ENCODE measurements at regions not wholly inside any gene's neighbourhood (a gene's known extent, or its start where the extent isn't known, plus 50 kb on each side); places are given as distances from the start of the nearest gene placed in this dataset.

- Histone ChIP-seq H3K36me3 (ENCODE audit: control insufficient read depth in 4 of 4, insufficient read depth in 3 of 4, low read depth in 1 of 4, low read length in 3 of 4) (no peaks in the 10 kb centered on the region), H3K27ac (ENCODE audit: low read depth in 1 of 2, low read length in 2 of 2) (no peak overlapping the region)
- DNase-seq (ENCODE audit: low spot score) = no peak
Observed at GRCh38 chr1:29460694-29461093, 224.4 kb downstream of the PTPRU start.

More at GRCh38 chr1:29460694-29461093, 224.4 kb downstream of the PTPRU start:
- TF ChIP-seq CTCF (IDR thresholded peaks at IDR 0.05; ENCODE audit: low read depth, low read length, missing input control) (no peak), NR2F2 (IDR thresholded peaks at IDR 0.05) (no peak), TAF1 (conservative IDR thresholded peaks at IDR 0.05) (no peak), FOXA1 (IDR thresholded peaks at IDR 0.05) (no peak), EGR1 (IDR thresholded peaks at IDR 0.05; ENCODE audit: low read depth in 2 of 2) (no peak), HNF4A (conservative IDR thresholded peaks at IDR 0.05) (no peak), GABPA (IDR thresholded peaks at IDR 0.05 in 1 of 2, conservative IDR thresholded peaks at IDR 0.05 in 1 of 2) (no peak), REST (IDR thresholded peaks at IDR 0.05) (no peak), HNF4G (IDR thresholded peaks at IDR 0.05) (no peak), ATF3 (IDR thresholded peaks at IDR 0.05) (no peak), FOXA2 (IDR thresholded peaks at IDR 0.05) (no peak), RAD21 (IDR thresholded peaks at IDR 0.05) (no peak), ZBTB33 (IDR thresholded peaks at IDR 0.05) (no peak), SP1 (IDR thresholded peaks at IDR 0.05) (no peak)
- Histone ChIP-seq H3K9ac (ENCODE audit: low read depth in 1 of 2, low read length in 2 of 2) (no peak overlapping the region), H3K4me3 (ENCODE audit: low read depth in 1 of 3, low read length in 3 of 3) (no peak overlapping the region), H3K27me3 (ENCODE audit: control insufficient read depth in 4 of 4, insufficient read depth in 4 of 4, low read length in 3 of 4) (peaks cover 0 to 2% (median 0%) of the 10 kb centered on the region in 4 donors), H3K4me1 (ENCODE audit: control insufficient read depth in 4 of 4, insufficient read depth in 4 of 4, low read length in 3 of 4) (no peaks in the 10 kb centered on the region), H3K9me3 (ENCODE audit: control insufficient read depth in 4 of 4, low read length in 3 of 4) (peaks cover 0 to 7% (median 5%) of the 10 kb centered on the region in 4 donors)
